A549 (cell line): ENCODE measurements at regions not wholly inside any gene's neighbourhood (a gene's known extent, or its start where the extent isn't known, plus 50 kb on each side); places are given as distances from the start of the nearest gene placed in this dataset.

Experiments
- ATAC-seq, 2 experiments: fragments of 200-7000 bp in 1 of 2; fragments of >200 bp in 1 of 2; cut with Nextera tagmentation in 1 of 2; cut with Tn5 transposase in 1 of 2; 3 replicates each; pipeline versions ENCODE4 v1.8.0 to v1.9.1; 2018 to 2020; ENCODE audit warnings: mild to moderate bottlenecking in 1 of 2, moderate library complexity in 1 of 2
- CTCF ChIA-PET: fragments of 300-600 bp; sonication (Branson Sonifier 250); formaldehyde crosslinking; extraction: SDS; loops from one replicate; lab custom pipeline; 2021; ENCODE audit warnings: antibody characterized with exemption, inconsistent platforms; lab: Yijun Ruan, JAX
- POLR2A ChIA-PET: fragments of 350-600 bp; formaldehyde crosslinking; extraction: SDS; loops from one replicate; lab custom pipeline; 2021; ENCODE audit warnings: antibody characterized with exemption, inconsistent platforms; lab: Yijun Ruan, JAX
- DNase-seq, 2 experiments: peaks; one replicate each; pipeline versions ENCODE4 v3.0.0 to v3.0.0-alpha.2; 2011 to 2016; ENCODE audit warnings: low read depth in 1 of 2, low spot score in 1 of 2
- FAIRE-seq: peaks from 2 replicates; lab custom pipeline; 2011; peaks lifted over from hg19 to GRCh38; lab: Jason Lieb, UNC
- H3K27ac ChIP-seq, 2 experiments: fragments of >200 bp; sonication (Bioruptor Twin); formaldehyde crosslinking; 3 replicates each; pipeline ENCODE4 v1.5.1; 2016 to 2017
- H3K4me1 ChIP-seq: fragments of >200 bp; sonication (Bioruptor Twin); formaldehyde crosslinking; 3 replicates; pipeline ENCODE4 v1.6.1; 2016
- H3K4me2 ChIP-seq: fragments of >200 bp; sonication (Bioruptor Twin); formaldehyde crosslinking; 3 replicates; pipeline ENCODE4 v1.6.1; 2016
- H3K4me3 ChIP-seq: fragments of >200 bp; sonication (Bioruptor Twin); formaldehyde crosslinking; 3 replicates; pipeline ENCODE4 v1.5.1; 2016
- H3K9me3 ChIP-seq: fragments of >200 bp; sonication (Bioruptor Twin); formaldehyde crosslinking; 3 replicates; pipeline ENCODE4 v1.6.1; 2016
- BHLHE40 ChIP-seq: IDR thresholded peaks from 2 replicates; pipeline ENCODE4 v1.6.1; 2012; ENCODE audit warnings: low read depth, low read length, inconsistent platforms
- CBX2 ChIP-seq: fragments of 200-600 bp; sonication (generic); IDR thresholded peaks from 2 replicates; pipeline ENCODE4 v1.6.1; 2016; ENCODE audit warnings: low read depth, mild to moderate bottlenecking, borderline replicate concordance
- CBX8 ChIP-seq: fragments of 200-600 bp; sonication (generic); IDR thresholded peaks from 2 replicates; pipeline ENCODE4 v1.6.1; 2016
- CEBPB ChIP-seq, 2 experiments: fragments of >200 bp in 1 of 2; sonication (Bioruptor Twin) in 1 of 2; formaldehyde crosslinking in 1 of 2; IDR thresholded peaks; 2 replicates each; pipeline ENCODE4 v1.6.1; 2012 to 2016
- CHD4 ChIP-seq: fragments of 200-600 bp; sonication (generic); IDR thresholded peaks from 2 replicates; pipeline ENCODE4 v1.6.1; 2016; ENCODE audit warnings: antibody characterized with exemption, mild to moderate bottlenecking, borderline replicate concordance
- EHF ChIP-seq: fragments of 250-450 bp; sonication (Bioruptor Pico); IDR thresholded peaks from 2 replicates; pipeline ENCODE4 v1.5.0; 2020; ENCODE audit warnings: mild to moderate bottlenecking
- ELK1 ChIP-seq: fragments of 150-350 bp; IDR thresholded peaks from 2 replicates; pipeline ENCODE4 v1.6.1; 2014; ENCODE audit warnings: low read depth, mild to moderate bottlenecking, low read length
- EP300 ChIP-seq, 2 experiments: fragments of >200 bp; sonication (Bioruptor Twin); formaldehyde crosslinking; IDR thresholded peaks; 2 replicates in 1 of 2; 3 replicates in 1 of 2; pipeline ENCODE4 v1.6.1; 2016 to 2017
- ESRRA ChIP-seq: fragments of 150-350 bp; IDR thresholded peaks from 2 replicates; pipeline ENCODE4 v1.6.1; 2014; ENCODE audit warnings: mild to moderate bottlenecking, low read length, borderline replicate concordance
- GATA3 ChIP-seq: IDR thresholded peaks from 2 replicates; pipeline ENCODE4 v1.6.1; 2012; ENCODE audit warnings: borderline replicate concordance
- HMGXB4 ChIP-seq: fragments of 250-450 bp; sonication (Bioruptor Pico); IDR thresholded peaks from 2 replicates; pipeline ENCODE4 v1.5.0; 2021; ENCODE audit warnings: mild to moderate bottlenecking, moderate library complexity, borderline replicate concordance
- KDM5A ChIP-seq: fragments of 200-600 bp; sonication (generic); IDR thresholded peaks from 2 replicates; pipeline ENCODE4 v1.6.1; 2016; ENCODE audit warnings: antibody characterized with exemption, mild to moderate bottlenecking
- MAFK ChIP-seq: fragments of 450-650 bp; IDR thresholded peaks from 2 replicates; pipeline ENCODE4 v1.6.1; 2014; ENCODE audit not compliant: partially characterized antibody
- MAX ChIP-seq: IDR thresholded peaks from 2 replicates; pipeline ENCODE4 v1.6.1; 2012
- MYC ChIP-seq: IDR thresholded peaks from 2 replicates; pipeline ENCODE4 v1.6.1; 2012; ENCODE audit warnings: mild to moderate bottlenecking, inconsistent platforms, low read length, improper control_type of control experiment, borderline replicate concordance
- PBX3 ChIP-seq: IDR thresholded peaks from 2 replicates; pipeline ENCODE4 v1.6.1; 2012
- PHF8 ChIP-seq: fragments of 200-600 bp; sonication (generic); IDR thresholded peaks from 2 replicates; pipeline ENCODE4 v1.6.1; 2016; ENCODE audit warnings: low read depth, mild to moderate bottlenecking, antibody characterized with exemption, moderate library complexity, borderline replicate concordance
- RAD21 ChIP-seq, 2 experiments: fragments of >200 bp in 1 of 2; sonication (Bioruptor Twin) in 1 of 2; formaldehyde crosslinking in 1 of 2; IDR thresholded peaks in 1 of 2; conservative IDR thresholded peaks in 1 of 2; 2 replicates in 1 of 2; 3 replicates in 1 of 2; pipeline ENCODE4 v1.6.1; 2012 to 2018; ENCODE audit warnings: inconsistent platforms in 1 of 2
- RCOR1 ChIP-seq: fragments of 150-350 bp; IDR thresholded peaks from 2 replicates; pipeline ENCODE4 v1.6.1; 2014; ENCODE audit warnings: antibody characterized with exemption, low read length, low read depth
- RFX5 ChIP-seq: fragments of 450-650 bp; IDR thresholded peaks from 2 replicates; pipeline ENCODE4 v1.7.1; 2014; ENCODE audit warnings: antibody characterized with exemption, mild to moderate bottlenecking, moderate library complexity
- ZFP36 ChIP-seq: fragments of 450-650 bp; IDR thresholded peaks from 2 replicates; pipeline ENCODE4 v1.6.1; 2014; ENCODE audit warnings: borderline replicate concordance; ENCODE audit not compliant: partially characterized antibody
- ZNF302 ChIP-seq: fragments of 250-450 bp; sonication (Bioruptor Pico); IDR thresholded peaks from 2 replicates; pipeline ENCODE4 v1.9.0; 2021; ENCODE audit warnings: inconsistent platforms, mild to moderate bottlenecking, moderate library complexity
- WGBS: methylation state at CpG from one replicate; pipeline ENCODE4 v1.1.6; 2017; ENCODE audit errors: missing lambda C conversion rate; 5-methylcytosine and 5-hydroxymethylcytosine counted together

GRCh38 chr18:26794230-26795101, 71.0 kb downstream of the AQP4 start:
- TF ChIP-seq GATA3 (no peak), RAD21 (conservative IDR thresholded peaks at IDR 0.05 in 1 of 2, IDR thresholded peaks at IDR 0.05 in 1 of 2) (no peak), BHLHE40 (no peak), CBX2 (no peak), RFX5 (no peak), CEBPB (IDR thresholded peaks at IDR 0.05) (no peak), ELK1 (no peak), ZNF302 (CRISPR knock-in tag) (no peak), RCOR1 (no peak), ZFP36 (no peak), KDM5A (no peak)
- WGBS: 80% methylated on average over 8 of the region's 8 CpGs
- FAIRE-seq (no peak), ATAC-seq (no peak), DNase-seq (no peak)
- Histone ChIP-seq H3K4me2 (no peak overlapping the region), H3K27ac (no peak overlapping the region), H3K4me3 (no peak overlapping the region), H3K4me1 (peaks cover 19% of the 10 kb centered on the region), H3K9me3 (peaks cover under 1% of the 10 kb centered on the region; the same call in 1 of the 3 replicates)
- ChIA-PET POLR2A (no interaction called here), CTCF (no interaction called here)

GRCh38 chr18:26792661-26793060, 72.8 kb downstream of the AQP4 start:
- ATAC-seq (peak in 1 of 2 experiments; percentile 54; a peak in 3 of 6 replicates), DNase-seq (peak; percentile 7 to 44), FAIRE-seq (no peak)
- H3K4me2 ChIP-seq: peak overlapping the region; percentile 37
- 67% methylated on average over 1 of the region's 1 CpG for WGBS
- ChIA-PET CTCF (no interaction called here), POLR2A (no interaction called here)
- peak overlapping the region in 1 of 2 experiments; percentile 52; a peak in 2 of 6 replicates for H3K27ac ChIP-seq
- H3K4me1 ChIP-seq: peaks cover 19% of the 10 kb centered on the region
- TF ChIP-seq PBX3 (no peak), ESRRA (no peak), EHF (CRISPR knock-in tag) (no peak), CHD4 (no peak), MYC (no peak), ZFP36 (no peak), ELK1 (no peak), MAFK (no peak), CBX8 (no peak), KDM5A (no peak), EP300 (IDR thresholded peaks at IDR 0.05) (no peak), PHF8 (no peak), HMGXB4 (CRISPR knock-in tag) (no peak), MAX (no peak)
- TF ChIP-seq, all 56 proteins: peak for 0
- no peak overlapping the region for H3K4me3 ChIP-seq
- no peaks in the 10 kb centered on the region for H3K9me3 ChIP-seq
